ENCODE measurements at regions not wholly inside any gene's neighbourhood (a gene's known extent, or its start where the extent isn't known, plus 50 kb on each side); places are given as distances from the start of the nearest gene placed in this dataset.

- no peak for TF ChIP-seq CTCF (IDR thresholded peaks at IDR 0.05; ENCODE audit: low read depth, low read length)
- no peak for TF ChIP-seq EZH2phosphoT487 (IDR thresholded peaks at IDR 0.05; ENCODE audit: low read depth)
Observed at GRCh38 chr10:113232928-113233511, 283.0 kb downstream of the TCF7L2 start.

Data from OCI-LY3 (cell line).